Aorta (tissue), 5 donors: ENCODE measurements at regions not wholly inside any gene's neighbourhood (a gene's known extent, or its start where the extent isn't known, plus 50 kb on each side); places are given as distances from the start of the nearest gene placed in this dataset.

Experiments used
- ATAC-seq: fragments of 200-7000 bp; cut with Tn5 transposase; one replicate; pipeline ENCODE4 v1.9.1; 2022; ENCODE audit warnings: moderate library complexity; ENCODE audit not compliant: low FRiP score
- DNase-seq, 2 donors: peaks; one replicate each; pipeline ENCODE4 v3.0.0-alpha.2; 2020
- H3K27ac ChIP-seq, 2 donors: one replicate each; pipeline ENCODE4 v1.5.1; 2013; ENCODE audit warnings: low read length in 2 of 2, mild to moderate bottlenecking in 2 of 2, moderate library complexity in 2 of 2, control low read depth in 1 of 2, inconsistent platforms in 1 of 2, low read depth in 1 of 2
- H3K27me3 ChIP-seq, 2 donors: one replicate each; pipeline ENCODE4 v1.6.1; 2013; ENCODE audit warnings: control low read depth in 1 of 2, low read length in 1 of 2, mild to moderate bottlenecking in 1 of 2, moderate library complexity in 1 of 2; ENCODE audit not compliant: insufficient read depth in 2 of 2, control insufficient read depth in 1 of 2
- H3K36me3 ChIP-seq, 2 donors: one replicate each; pipeline ENCODE4 v1.6.1; 2013; ENCODE audit warnings: control low read depth in 1 of 2, low read length in 1 of 2, mild to moderate bottlenecking in 1 of 2; ENCODE audit not compliant: insufficient read depth in 2 of 2, control insufficient read depth in 1 of 2
- H3K4me1 ChIP-seq, 2 donors: one replicate each; pipeline ENCODE4 v1.6.1; 2013; ENCODE audit warnings: low read length in 2 of 2, control low read depth in 1 of 2, mild to moderate bottlenecking in 1 of 2, moderate library complexity in 1 of 2; ENCODE audit not compliant: insufficient read depth in 2 of 2, control insufficient read depth in 1 of 2
- H3K4me3 ChIP-seq, 2 donors: one replicate each; pipeline ENCODE4 v1.5.1; 2013; ENCODE audit warnings: low read length in 2 of 2, control low read depth in 1 of 2, mild to moderate bottlenecking in 1 of 2
- H3K9me3 ChIP-seq: one replicate; pipeline ENCODE4 v1.6.1; 2013; ENCODE audit warnings: mild to moderate bottlenecking, low read length; ENCODE audit not compliant: control insufficient read depth
- WGBS, 2 donors: extraction: QIAGEN DNeasy Blood & Tissue Kit; methylation state at CpG; one replicate each; pipeline ENCODE4 v1.1.7; 2013; 5-methylcytosine and 5-hydroxymethylcytosine counted together
- intact Hi-C, 2 donors: fragments of 100-400 bp; cut with DNase I; formaldehyde crosslinking; loops; one replicate each; pipeline versions ENCODE4 v1.14.2 to v1.15.0; 2022
- donor health status: healthy with polysubstance abuse.
- donor health status: Bipolar disorder and iron deficiency.
- donor health status: DM: no; HTN: no; CAD: no.
- donor health status: DM: no; HTN: no; CAD: no.
- donor health status: DM: yes; HTN: yes; CAD: no.

- Histone ChIP-seq H3K9me3 (peaks cover 4% of the 10 kb centered on the region), H3K36me3 (no peaks in the 10 kb centered on the region), H3K4me3 (no peak overlapping the region), H3K27me3 (no peaks in the 10 kb centered on the region), H3K27ac (no peak overlapping the region), H3K4me1 (no peaks in the 10 kb centered on the region)
- intact Hi-C loops: no loop called here
- DNase-seq (no peak), ATAC-seq (no peak)
- WGBS, 2 donors: 87 to 89% methylated on average over 6 of the region's 6 CpGs
Measured at GRCh38 chr14:99072956-99073355, 199.0 kb downstream of the BCL11B start.

GRCh38 chr14:99073431-99073830, 198.6 kb downstream of the BCL11B start:
- 73 to 75% methylated on average over 6 of the region's 6 CpGs for WGBS, 2 donors
- ATAC-seq: no peak
- Histone ChIP-seq H3K4me3 (no peak overlapping the region), H3K36me3 (no peaks in the 10 kb centered on the region), H3K4me1 (no peaks in the 10 kb centered on the region), H3K27ac (no peak overlapping the region), H3K9me3 (peaks cover 4% of the 10 kb centered on the region), H3K27me3 (no peaks in the 10 kb centered on the region)
- no peak for DNase-seq
- intact Hi-C loops: no loop called here

- 88% methylated on average over 11 of the region's 11 CpGs for WGBS, 2 donors
- DNase-seq: no peak
- intact Hi-C loops: no loop called here
Measured at GRCh38 chr14:99075061-99075460, 196.9 kb downstream of the BCL11B start.

GRCh38 chr14:99075771-99076375, 196.1 kb downstream of the BCL11B start:
- ATAC-seq: no peak
- no peak overlapping the region for H3K27ac ChIP-seq
- no peak overlapping the region for H3K4me3 ChIP-seq
- no peaks in the 10 kb centered on the region for H3K4me1 ChIP-seq
- no peaks in the 10 kb centered on the region for H3K27me3 ChIP-seq
- intact Hi-C loops: no loop called here
- H3K9me3 ChIP-seq: peaks cover 4% of the 10 kb centered on the region
- H3K36me3 ChIP-seq: no peaks in the 10 kb centered on the region
- no peak for DNase-seq
- 71 to 74% methylated on average over 5 of the region's 5 CpGs for WGBS, 2 donors

More at GRCh38 chr14:99075061-99075460, 196.9 kb downstream of the BCL11B start:
- Histone ChIP-seq H3K9me3 (peaks cover 5% of the 10 kb centered on the region), H3K27ac (no peak overlapping the region), H3K27me3 (no peaks in the 10 kb centered on the region), H3K4me1 (no peaks in the 10 kb centered on the region), H3K4me3 (no peak overlapping the region), H3K36me3 (no peaks in the 10 kb centered on the region)
- ATAC-seq: no peak

GRCh38 chr14:99077076-99077843, 194.7 kb downstream of the BCL11B start:
- H3K36me3 ChIP-seq: no peaks in the 10 kb centered on the region
- no peak for ATAC-seq
- no peaks in the 10 kb centered on the region for H3K4me1 ChIP-seq
- H3K27ac ChIP-seq: no peak overlapping the region
- 78 to 81% methylated on average over 8 of the region's 8 CpGs for whole genome bisulfite sequencing, 2 donors
- no peak for DNase-seq
- H3K27me3 ChIP-seq: no peaks in the 10 kb centered on the region
- H3K4me3 ChIP-seq: no peak overlapping the region
- H3K9me3 ChIP-seq: peaks cover 6% of the 10 kb centered on the region
- intact Hi-C loops: no loop called here

GRCh38 chr14:99077844-99078236, 194.2 kb downstream of the BCL11B start:
- H3K27me3 ChIP-seq: no peaks in the 10 kb centered on the region
- DNase-seq (no peak), ATAC-seq (no peak)
- intact Hi-C loops: no loop called here
- H3K4me3 ChIP-seq: no peak overlapping the region
- no peaks in the 10 kb centered on the region for H3K4me1 ChIP-seq
- H3K9me3 ChIP-seq: peaks cover 6% of the 10 kb centered on the region
- no peak overlapping the region for H3K27ac ChIP-seq
- WGBS, 2 donors: 80 to 84% methylated on average over 6 of the region's 6 CpGs
- no peaks in the 10 kb centered on the region for H3K36me3 ChIP-seq

GRCh38 chr14:99078426-99078825, 193.6 kb downstream of the BCL11B start:
- ATAC-seq (no peak), DNase-seq (no peak)
- Histone ChIP-seq H3K9me3 (peaks cover 6% of the 10 kb centered on the region), H3K27me3 (no peaks in the 10 kb centered on the region), H3K4me1 (no peaks in the 10 kb centered on the region), H3K36me3 (no peaks in the 10 kb centered on the region), H3K27ac (no peak overlapping the region), H3K4me3 (no peak overlapping the region)
- intact Hi-C loops: no loop called here
- 81 to 87% methylated on average over 7 of the region's 7 CpGs for WGBS, 2 donors

- Histone ChIP-seq H3K4me1 (no peaks in the 10 kb centered on the region), H3K9me3 (peaks cover 9% of the 10 kb centered on the region), H3K4me3 (no peak overlapping the region), H3K27me3 (no peaks in the 10 kb centered on the region), H3K36me3 (no peaks in the 10 kb centered on the region), H3K27ac (no peak overlapping the region)
- ATAC-seq (no peak), DNase-seq (no peak)
- intact Hi-C loops: no loop called here
- 82 to 92% methylated on average over 9 of the region's 9 CpGs for WGBS, 2 donors
Measured at GRCh38 chr14:99079061-99079727, 192.8 kb downstream of the BCL11B start.

- Histone ChIP-seq H3K4me1 (no peaks in the 10 kb centered on the region), H3K27ac (no peak overlapping the region), H3K27me3 (no peaks in the 10 kb centered on the region), H3K9me3 (peaks cover 9% of the 10 kb centered on the region), H3K4me3 (no peak overlapping the region), H3K36me3 (no peaks in the 10 kb centered on the region)
- intact Hi-C loops: no loop called here
- ATAC-seq (no peak), DNase-seq (no peak)
- 80 to 91% methylated on average over 3 of the region's 3 CpGs for WGBS, 2 donors
Measured at GRCh38 chr14:99080306-99080705, 191.7 kb downstream of the BCL11B start.
